ENCODE measurements at regions not wholly inside any gene's neighbourhood (a gene's known extent, or its start where the extent isn't known, plus 50 kb on each side); places are given as distances from the start of the nearest gene placed in this dataset.
"Not testable (repeated sequence)": the region's sequence is repeated elsewhere in the genome, so short reads cannot be mapped to it uniquely, and the experiment has no call there.

GRCh38 chr6:168177103-168177891, 98.3 kb upstream of the FRMD1 start:
- Mint-ChIP-seq H3K9me3 (ENCODE audit: low read depth) (no peaks in the 10 kb centered on the region), H3K4me3 (ENCODE audit: low read depth) (no peak overlapping the region), H3K4me1 (ENCODE audit: low read depth) (peaks cover 17% of the 10 kb centered on the region), H3K27me3 (peaks cover 20% of the 10 kb centered on the region), H3K36me3 (ENCODE audit: insufficient read depth) (no peaks in the 10 kb centered on the region), H3K27ac (no peak overlapping the region)
- DNase-seq (ENCODE audit: low spot score, unreplicated experiment): no peak
- TF ChIP-seq CTCF (IDR thresholded peaks at IDR 0.05; ENCODE audit: unreplicated experiment): no peak

GRCh38 chr6:168171673-168172353, 92.8 kb upstream of the FRMD1 start:
- no peak for DNase-seq (ENCODE audit: low spot score, unreplicated experiment)
- H3K27ac Mint-ChIP-seq: no peak overlapping the region
- H3K9me3 Mint-ChIP-seq (ENCODE audit: low read depth): no peaks in the 10 kb centered on the region
- H3K4me1 Mint-ChIP-seq (ENCODE audit: low read depth): peaks cover 15% of the 10 kb centered on the region
- H3K27me3 Mint-ChIP-seq: peaks cover 11% of the 10 kb centered on the region
- H3K4me3 Mint-ChIP-seq (ENCODE audit: low read depth): no peak overlapping the region
- no peak for TF ChIP-seq CTCF (IDR thresholded peaks at IDR 0.05; ENCODE audit: unreplicated experiment)
- H3K36me3 Mint-ChIP-seq (ENCODE audit: insufficient read depth): no peaks in the 10 kb centered on the region

- DNase-seq (ENCODE audit: low spot score, unreplicated experiment): no peak
- Mint-ChIP-seq H3K27me3 (peaks cover 11% of the 10 kb centered on the region), H3K4me1 (ENCODE audit: low read depth) (peaks cover 15% of the 10 kb centered on the region), H3K36me3 (ENCODE audit: insufficient read depth) (no peaks in the 10 kb centered on the region), H3K27ac (no peak overlapping the region), H3K9me3 (ENCODE audit: low read depth) (no peaks in the 10 kb centered on the region), H3K4me3 (ENCODE audit: low read depth) (no peak overlapping the region)
- TF ChIP-seq CTCF (IDR thresholded peaks at IDR 0.05; ENCODE audit: unreplicated experiment): no peak
Measured at GRCh38 chr6:168170841-168171601, 92.0 kb upstream of the FRMD1 start.

- DNase-seq (ENCODE audit: low spot score, unreplicated experiment): no peak
- Mint-ChIP-seq H3K4me3 (ENCODE audit: low read depth) (no peak overlapping the region), H3K4me1 (ENCODE audit: low read depth) (peaks cover 15% of the 10 kb centered on the region), H3K9me3 (ENCODE audit: low read depth) (no peaks in the 10 kb centered on the region), H3K27me3 (peaks cover 10% of the 10 kb centered on the region), H3K27ac (no peak overlapping the region), H3K36me3 (ENCODE audit: insufficient read depth) (no peaks in the 10 kb centered on the region)
- TF ChIP-seq CTCF (IDR thresholded peaks at IDR 0.05; ENCODE audit: unreplicated experiment): no peak
Measured at GRCh38 chr6:168169624-168170023, 90.6 kb upstream of the FRMD1 start.

GRCh38 chr6:168168936-168169335, 89.9 kb upstream of the FRMD1 start:
- not testable (repeated sequence) for H3K27me3 Mint-ChIP-seq; H3K4me3 Mint-ChIP-seq (ENCODE audit: low read depth); DNase-seq (ENCODE audit: low spot score, unreplicated experiment); H3K36me3 Mint-ChIP-seq (ENCODE audit: insufficient read depth); H3K27ac Mint-ChIP-seq; H3K9me3 Mint-ChIP-seq (ENCODE audit: low read depth)
- peaks cover 12% of the 10 kb centered on the region for H3K4me1 Mint-ChIP-seq (ENCODE audit: low read depth)

GRCh38 chr6:168168330-168168729, 89.3 kb upstream of the FRMD1 start:
- H3K4me3 Mint-ChIP-seq (ENCODE audit: low read depth); H3K27me3 Mint-ChIP-seq; H3K36me3 Mint-ChIP-seq (ENCODE audit: insufficient read depth); H3K9me3 Mint-ChIP-seq (ENCODE audit: low read depth); DNase-seq (ENCODE audit: low spot score, unreplicated experiment); H3K27ac Mint-ChIP-seq: not testable (repeated sequence)
- peaks cover 11% of the 10 kb centered on the region for H3K4me1 Mint-ChIP-seq (ENCODE audit: low read depth)
